DMS53 (cell line): ENCODE measurements at regions not wholly inside any gene's neighbourhood (a gene's known extent, or its start where the extent isn't known, plus 50 kb on each side); places are given as distances from the start of the nearest gene placed in this dataset.
A peak's percentile ranks its signal among the peaks of the same experiment; 100 is the strongest.
"Not testable (repeated sequence)": the region's sequence is repeated elsewhere in the genome, so short reads cannot be mapped to it uniquely, and the experiment has no call there.

ENCODE experiments used
- DNase-seq: peaks from one replicate; lab custom pipeline; 2025; lab: John Stamatoyannopoulos, UW

DNA sequence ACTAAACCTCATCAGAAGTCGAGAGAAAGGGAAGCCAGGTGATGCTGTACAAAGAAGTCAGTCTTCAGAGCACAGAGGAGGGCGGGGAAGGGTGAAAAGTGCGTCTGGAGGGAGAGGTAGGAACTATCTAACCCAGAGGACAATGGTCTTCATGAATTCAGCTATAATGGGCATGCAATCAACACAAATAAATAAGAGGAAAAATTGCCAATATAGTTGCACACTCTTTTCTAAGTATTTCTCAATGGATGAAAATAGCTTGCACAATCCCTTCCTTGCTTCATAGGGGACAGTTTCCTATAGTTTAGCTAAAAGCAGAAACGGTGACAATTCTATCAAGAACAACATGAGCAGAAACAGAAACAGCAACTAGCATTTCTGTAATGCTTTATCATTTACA lies 931.2 kb downstream of the AACS start:
- no peak for DNase-seq

DNA sequence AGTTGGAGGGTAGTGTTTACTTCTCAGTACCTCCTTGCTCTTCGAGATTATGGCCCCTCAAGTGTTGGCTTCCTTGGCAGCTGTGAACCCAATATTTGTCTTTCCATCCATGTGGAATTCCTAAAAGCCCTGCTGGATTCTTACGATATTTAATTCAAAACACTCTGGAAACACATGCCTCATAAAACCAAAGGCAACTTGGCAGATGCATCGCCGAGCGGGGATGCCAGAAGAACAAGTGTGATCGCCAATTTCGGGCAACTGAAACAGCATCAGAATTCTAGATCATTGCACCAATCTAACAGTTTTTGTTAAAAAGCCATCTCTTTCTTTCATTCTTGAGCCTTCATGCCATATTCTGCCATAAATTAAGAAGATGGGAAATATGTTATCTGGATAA lies 934.4 kb downstream of the AACS start:
- no peak for DNase-seq

DNA sequence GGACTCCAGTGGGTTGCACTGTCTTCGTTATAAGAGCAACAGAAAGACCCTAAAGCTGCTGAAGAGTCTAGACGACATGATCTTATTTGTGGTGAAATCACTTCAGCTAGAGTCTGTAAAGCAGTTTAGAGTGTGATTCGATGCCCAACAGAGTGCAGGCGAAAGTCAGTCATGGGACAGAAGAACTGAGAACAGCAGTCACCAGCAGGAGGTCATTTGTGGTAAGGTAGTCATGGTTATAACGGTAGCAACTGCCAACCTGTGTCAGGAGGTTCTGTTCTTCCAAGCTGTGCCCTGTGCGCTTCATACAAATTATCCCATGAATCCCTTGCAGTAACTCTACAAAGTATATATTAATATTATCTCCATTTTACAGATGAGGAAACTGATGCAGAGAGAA lies 954.1 kb downstream of the AACS start:
- no peak for DNase-seq

DNA sequence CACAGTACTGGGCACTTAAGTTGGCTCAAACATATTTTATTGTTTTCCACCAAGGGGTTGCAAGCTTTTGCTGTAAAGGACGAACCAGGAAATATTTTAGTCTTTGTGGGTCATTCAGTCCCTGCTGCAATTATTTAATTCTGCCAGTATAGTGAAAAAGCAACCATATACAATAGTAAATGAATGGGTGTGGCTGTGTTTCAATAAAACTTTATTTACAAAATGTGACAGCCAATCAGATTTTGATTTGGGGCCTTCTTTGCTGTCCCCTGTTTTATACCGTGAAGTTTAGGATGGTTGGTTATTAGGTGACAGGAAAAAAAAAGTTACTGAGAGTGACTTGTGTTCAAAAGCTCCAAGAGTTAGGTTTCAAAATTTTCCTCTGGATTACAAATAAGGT lies 956.4 kb downstream of the AACS start:
- no peak for DNase-seq

DNA sequence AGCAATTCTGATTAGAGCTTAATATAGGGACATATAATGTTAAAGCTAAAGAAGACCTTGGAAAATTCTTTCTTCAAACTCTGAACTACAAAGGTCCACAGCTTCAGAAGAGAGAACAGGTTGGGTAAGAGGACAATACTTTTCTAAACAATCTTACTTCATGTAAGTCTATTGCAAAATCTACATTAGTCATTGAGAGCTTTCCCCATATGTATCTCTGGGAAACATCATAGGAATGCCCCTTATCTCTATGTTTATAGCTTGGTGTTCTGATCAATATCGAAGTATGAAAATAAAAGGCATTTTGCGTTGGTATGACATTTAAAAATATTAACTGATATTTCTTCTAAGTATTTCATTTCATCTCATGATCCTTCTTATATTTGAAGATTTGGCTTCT lies 962.6 kb downstream of the AACS start:
- no peak for DNase-seq

DNA sequence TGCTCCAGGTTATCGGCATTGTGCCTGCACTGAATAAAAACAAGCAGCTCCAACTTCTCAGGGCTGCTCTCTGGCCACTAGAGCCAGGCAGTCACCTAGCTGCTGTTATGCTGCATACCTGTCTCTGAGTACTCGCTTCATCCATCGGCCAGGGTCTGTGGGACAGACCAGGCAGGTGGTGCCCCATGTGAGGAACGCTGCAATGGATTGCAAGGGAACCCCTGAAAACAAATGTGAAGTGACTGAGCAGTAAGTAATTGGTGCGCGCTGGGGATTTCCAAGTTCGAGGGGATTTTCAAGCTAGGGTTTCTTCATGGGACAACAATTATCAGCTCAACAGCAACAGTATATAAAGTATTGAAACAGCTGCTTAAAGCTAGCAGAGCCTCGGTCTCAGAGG lies 965.3 kb downstream of the AACS start:
- no peak for DNase-seq

DNA sequence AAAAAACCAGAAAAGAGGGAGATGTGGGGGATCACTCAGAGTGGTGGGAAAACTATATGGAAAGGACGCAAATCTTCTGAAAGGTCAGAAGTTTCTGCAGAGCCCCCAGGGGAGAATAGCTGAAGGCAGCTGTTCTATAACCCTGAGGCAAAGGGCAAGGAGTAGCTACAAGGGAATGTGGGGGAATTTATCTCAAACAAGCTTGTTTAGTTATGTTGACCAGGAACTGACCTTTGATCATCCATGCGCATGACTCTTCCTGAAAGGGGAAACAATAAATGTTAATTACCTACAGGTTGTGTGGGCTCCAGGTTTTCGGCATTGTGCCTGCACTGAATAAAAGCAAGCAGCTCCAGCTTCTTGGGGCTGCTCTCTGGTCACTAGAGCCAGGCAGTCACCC lies 968.5 kb downstream of the AACS start:
- no peak for DNase-seq

DNA sequence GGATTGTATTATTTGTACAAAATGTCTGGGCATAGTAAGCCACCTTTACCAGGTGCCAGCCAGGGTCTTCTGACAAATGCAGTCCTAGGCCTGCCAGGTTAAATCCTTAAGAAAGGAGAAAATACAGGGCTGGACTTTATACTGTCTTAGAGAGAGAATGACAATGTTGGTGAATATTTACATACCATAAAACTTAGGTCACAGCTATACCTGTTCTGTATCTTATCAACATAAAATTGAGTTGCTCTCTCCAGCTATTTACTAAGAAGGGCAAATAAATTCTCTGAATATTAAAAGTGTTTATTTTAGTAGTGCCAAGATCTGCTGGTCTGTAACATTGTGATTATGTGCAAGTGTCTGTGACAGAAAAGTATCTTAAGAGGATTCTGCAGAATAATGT lies 971.1 kb downstream of the AACS start:
- DNase-seq: no peak

DNA sequence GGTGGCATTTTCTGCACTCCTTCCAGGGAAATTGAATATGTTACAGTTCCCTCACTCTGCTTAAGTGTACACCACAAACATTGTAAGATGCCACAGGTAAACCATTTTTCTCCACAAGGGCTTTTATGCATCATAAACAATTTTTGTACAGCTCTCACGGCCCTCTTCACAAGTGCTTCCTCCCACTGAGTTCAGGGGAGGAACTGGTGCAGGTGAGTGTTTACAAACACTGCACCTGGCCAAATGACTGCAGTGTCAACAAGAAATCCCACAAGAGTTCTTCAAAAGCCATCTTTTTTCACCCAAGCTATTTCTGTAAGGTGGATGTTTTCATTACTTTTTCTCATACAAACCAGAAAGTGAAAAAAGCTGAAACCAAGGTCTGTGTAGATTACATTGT lies 973.2 kb downstream of the AACS start:
- DNase-seq: peak; percentile 3

DNA sequence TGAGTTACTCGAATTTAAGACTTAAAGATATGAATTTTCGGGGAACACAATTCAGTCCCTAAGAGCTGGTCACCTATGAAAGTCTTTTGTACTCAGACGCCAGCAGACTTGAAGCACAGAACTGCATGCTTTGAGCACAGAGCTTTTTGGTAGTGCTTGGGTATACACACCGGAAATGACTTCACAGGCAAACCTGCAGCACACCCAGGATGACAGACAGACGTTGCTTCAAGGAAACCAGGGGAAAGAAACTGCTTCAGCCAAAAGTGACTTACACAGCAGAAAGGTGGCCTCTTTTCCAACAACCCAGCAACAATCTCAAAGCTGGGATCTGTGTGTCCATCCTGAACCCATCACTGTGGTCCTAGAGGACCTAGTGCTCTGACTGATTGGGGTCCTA lies 975.1 kb downstream of the AACS start:
- no peak for DNase-seq

DNA sequence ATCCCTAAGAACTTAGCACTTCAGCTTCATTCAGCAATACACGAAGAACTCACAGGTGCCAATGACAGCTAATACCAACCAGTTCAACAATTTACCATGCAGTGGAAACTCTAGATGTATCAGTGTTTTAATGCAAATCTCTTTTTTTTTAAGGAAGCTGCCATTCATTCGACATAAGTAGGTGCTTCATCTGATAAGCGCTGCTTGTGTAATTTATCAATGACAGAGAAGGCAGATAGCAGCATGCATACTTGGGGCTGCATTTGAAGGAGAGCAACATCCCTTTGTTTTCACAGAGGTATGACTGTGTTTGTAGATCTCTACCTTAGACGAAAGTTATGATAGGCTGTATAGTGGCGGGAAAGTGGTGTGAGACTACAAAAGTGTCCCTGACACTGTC lies 977.1 kb downstream of the AACS start:
- DNase-seq: no peak

DNA sequence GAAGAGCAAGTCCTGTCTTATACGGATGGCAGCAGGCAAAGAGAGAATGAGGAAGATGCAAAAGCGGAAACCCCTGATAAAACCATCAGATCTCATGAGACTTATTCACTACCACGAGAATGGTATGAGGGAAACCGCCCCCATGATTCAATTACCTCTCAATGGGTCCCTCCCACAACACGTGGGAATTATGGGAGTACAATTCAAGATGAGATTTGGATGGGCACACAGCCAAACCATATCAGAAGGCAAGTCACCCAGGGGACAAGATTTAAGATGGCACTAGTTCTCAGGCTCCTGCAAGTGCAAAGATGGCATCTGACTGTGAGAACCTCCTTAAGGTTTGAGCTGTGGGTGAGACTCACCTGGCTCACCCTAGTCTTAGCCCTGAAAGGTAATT lies 984.3 kb downstream of the AACS start:
- DNase-seq: not testable (repeated sequence)

DNA sequence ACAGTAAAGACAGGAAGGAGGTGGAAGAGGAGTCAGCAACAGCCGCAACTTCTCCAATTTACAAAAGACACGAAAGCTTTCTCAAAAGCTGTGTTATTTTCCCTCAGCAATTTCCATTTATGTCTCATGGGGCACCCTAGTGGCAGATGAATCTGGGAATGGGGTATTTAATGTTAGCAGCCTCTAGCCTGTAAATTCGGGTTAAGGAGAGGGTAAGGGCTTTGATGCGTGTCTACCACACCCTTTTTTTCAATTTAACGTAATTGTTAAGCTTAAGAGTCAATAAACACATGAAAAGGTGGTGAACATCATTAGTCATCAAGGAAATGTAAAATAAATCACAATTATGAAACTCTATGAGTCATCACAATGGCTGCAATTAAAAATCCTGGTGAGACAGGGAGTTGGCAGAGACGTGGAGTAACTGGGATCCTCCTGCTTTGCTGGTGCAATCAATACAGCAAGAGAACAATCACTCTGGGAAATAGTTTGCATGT lies 986.4 kb downstream of the AACS start:
- no peak for DNase-seq

DNA sequence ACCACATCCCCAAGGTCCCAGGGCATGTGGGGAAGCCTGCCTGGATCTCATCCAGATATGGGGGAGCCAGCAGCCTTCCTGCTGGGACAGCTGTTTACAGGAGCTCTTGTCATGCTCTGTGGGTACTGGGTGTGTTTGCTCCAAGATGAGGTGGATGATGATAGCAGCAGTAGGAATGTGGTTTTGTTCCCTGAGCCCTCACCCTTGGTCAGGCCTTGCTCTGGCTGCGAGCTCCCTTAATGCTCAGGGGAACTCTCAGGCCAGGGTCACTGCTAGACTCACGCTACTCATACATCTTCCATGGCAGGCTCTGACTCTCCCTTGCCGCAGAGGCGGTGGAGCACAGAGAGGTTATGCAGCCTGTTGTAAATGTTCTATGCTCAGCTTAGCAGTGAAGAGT lies 990.3 kb downstream of the AACS start:
- no peak for DNase-seq

DNA sequence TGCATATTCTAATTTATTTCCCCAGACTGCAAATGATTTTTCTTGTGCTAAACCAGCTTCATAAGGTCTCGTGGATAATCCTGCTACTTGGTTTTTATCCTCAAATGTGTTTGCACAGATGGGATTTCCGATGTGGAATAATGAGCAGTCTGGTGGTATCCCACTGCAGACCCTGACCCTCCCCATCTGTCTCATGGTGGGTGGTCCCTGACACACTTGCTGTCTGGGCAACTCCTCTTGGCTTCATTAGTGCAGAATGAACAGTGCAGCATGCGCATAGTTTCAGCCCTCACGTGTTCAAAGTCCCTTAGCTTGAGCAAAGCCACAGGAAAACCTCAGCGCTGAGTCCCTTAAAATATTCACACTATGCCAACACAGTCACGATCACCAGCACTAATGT lies 996.5 kb downstream of the AACS start:
- DNase-seq: no peak

DNA sequence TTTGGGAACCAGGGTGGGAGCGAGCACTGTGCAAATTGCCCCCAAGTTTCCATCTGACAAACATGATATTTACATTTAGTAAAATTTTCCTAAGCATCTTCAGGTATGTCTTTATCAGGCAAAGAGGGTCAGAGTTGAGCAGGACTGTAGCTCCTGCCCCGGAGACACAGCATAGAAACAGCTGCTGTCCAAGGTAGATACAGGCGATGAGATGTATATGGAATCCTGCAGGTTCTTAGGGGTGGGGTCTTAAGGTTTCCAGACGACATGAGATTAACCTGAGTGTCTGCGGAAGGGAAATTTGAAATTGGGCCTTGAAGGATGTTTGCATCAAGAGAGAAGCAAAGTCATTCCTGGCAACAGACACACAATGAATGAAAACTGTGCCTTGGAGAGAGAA lies 998.8 kb downstream of the AACS start:
- DNase-seq: no peak

DNA sequence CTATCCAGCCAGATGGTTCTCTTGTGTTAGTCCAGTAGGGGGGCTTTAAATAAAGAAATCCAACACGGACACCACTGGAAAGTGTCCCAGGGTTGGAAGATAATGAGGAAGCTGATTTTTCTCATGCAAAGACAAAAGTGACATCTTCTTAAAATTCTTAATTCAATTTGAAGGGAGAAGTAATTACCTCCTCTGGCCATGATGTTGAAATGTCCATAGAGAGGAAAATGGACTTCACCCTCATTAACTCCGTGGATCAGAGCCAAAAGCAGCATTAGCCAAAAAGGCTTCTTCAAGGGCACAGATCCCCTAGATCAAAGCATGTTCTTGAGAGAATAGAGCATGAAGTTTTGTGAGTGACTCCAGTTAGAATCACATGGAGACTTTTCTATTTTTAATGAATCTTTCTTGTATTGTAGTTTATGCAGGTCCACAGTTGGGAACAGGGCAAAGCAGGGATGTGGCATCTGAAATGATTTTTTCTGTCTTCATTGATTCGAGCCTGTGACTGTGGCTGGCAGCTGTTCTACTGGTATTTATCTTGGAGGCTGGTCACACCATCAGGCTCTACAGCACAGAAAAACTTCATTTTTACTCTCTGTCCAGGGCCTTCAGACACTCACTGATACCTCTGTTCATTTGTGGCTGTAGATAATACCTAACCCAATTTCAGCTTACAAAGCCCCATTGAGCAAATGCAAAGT lies 1002.5 kb downstream of the AACS start:
- DNase-seq: no peak

DNA sequence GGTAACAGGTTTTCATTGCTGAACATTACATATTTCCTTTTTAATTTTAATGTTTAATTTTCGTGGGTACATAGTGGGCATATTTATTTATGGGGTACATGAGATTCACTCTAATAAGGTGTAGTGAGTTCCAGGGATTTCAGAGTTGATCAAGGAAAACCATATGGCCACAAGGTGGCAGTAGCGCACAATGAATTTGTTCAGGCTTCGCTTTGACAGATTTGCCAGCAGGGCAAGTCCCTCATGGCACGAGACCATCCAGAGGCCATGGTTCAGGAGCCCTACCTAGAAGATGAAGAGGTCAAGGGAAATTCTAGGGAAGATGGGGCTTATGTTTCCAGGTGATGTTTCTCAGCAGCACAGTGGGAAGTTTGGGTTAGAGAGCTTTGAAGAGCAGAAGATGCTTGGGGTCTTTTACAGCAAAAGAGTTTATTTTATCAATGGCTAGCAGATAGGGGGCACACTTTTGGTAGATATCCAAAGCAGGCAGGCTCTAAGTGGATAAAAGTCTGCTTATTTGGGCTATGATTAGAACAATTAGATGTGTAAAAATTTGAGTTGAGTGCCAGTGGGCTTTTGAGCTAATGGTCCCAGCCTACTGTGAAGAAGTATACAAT lies 1004.4 kb downstream of the AACS start:
- DNase-seq: peak; percentile 77

DNA sequence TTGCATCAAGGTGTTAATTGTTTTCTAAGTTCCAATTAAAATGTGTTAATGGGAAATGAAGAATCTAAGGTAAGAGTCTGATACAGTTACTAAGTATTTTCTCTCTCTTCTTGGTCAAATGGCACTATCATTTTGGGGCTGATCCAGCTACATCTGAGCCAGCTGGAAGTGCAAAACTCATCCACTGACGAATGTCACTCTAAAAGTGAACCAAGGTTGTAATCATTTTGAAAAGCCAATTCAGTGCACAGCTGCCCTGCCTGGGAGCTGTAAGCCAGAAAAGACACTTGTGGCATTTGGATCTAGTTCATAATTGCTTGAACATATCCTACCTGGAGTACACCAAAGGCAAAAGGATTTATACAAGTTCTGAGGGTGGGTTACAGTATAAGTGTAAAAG lies 1011.3 kb downstream of the AACS start:
- no peak for DNase-seq

DNA sequence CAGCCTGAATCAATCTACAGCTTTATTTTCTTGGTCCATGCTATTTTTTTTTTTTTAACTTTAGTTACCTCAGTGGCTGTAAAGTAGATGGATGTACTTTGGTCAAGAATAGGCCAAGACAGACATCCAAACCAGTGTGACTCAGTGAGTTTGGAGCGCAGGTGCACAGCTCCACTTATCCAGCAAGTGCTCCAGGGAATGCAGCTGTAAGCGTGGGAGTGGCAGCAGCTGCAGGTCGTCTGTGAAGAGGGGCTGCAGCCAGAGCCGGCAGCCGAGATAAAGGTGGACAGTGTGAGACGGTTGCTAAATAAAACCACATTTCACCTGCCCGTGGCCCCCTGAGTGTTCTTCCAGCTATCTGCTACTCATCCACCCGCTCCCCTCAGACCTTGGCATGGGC lies 1018.7 kb downstream of the AACS start:
- no peak for DNase-seq

DNA sequence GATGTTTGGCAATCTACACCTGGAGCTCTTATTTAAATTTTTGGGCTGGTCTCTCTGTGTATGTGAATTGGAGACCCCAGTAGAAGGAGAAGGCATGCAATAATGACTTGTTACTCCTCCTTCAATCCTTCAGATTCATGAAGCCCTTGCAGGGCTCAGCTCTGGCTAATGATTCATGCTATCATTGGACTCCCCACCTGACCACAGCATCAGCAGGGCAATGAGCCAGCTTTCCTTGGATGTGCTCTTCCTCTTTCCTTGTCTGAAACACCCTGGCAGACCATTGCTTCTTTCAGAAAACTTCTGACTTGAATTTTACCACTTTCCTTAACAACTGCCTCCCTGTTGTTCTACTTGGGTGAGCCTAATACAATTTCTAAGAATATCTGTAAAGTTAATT lies 1019.2 kb downstream of the AACS start:
- no peak for DNase-seq

DNA sequence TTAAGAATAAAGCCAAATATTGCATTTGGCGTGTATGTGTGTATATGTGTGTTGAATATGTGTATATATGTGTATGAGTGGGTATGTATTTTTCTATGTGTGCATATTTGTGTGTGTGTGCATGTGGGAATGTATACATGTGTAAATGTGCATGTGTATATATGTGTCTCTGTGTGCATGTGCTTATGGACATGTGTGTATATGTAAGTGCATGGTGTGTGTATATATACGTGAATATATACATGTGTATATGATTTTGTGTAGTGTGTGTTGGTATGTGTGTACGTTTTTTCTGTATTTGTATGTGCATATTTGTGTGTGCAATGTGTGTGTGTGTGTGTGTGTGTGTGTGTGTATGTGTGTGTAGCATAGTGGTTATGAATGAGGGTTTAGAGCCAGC lies 1021.0 kb downstream of the AACS start:
- DNase-seq: no peak

DNA sequence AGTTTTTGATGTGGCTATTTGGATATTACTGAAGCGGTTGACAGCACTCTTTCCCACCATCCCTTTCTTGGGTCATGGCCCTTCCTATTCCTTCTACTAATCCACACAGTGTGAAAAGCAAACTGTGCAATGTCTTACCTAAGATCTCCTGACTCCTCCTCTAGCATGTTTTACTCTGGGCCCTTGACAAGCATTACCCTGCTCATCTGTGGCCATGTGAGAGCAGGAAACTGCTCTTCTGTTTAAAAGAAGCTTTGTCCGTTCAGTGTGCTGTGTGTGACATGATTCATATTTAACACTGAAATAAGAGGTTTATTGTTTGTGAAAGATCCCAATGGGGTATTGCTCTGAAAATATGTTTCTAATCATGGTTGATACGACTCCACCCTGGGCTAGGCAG lies 1022.5 kb downstream of the AACS start:
- DNase-seq: no peak

DNA sequence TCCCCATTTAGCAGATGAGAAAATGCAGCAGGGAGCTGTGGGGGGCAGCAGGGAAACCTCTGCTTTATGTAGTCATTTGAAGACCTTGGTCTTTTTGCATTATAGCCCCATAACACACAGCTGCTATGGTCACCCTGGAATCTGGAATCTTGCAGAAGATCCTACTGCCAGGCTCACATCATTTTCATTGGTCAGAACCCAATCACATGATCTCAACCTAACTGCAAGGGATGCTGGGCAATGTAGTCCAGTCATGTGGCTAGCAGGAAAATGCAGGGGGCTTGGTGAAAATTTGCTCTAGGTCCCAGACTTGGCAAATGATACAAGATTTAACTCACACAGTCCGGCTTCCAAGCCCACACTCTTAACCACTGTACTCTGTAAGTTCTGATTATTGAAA lies 1028.7 kb downstream of the AACS start:
- DNase-seq: peak; percentile 21
